ENCODE measurements at regions not wholly inside any gene's neighbourhood (a gene's known extent, or its start where the extent isn't known, plus 50 kb on each side); places are given as distances from the start of the nearest gene placed in this dataset.
A peak's percentile ranks its signal among the peaks of the same experiment; 100 is the strongest.

DNA sequence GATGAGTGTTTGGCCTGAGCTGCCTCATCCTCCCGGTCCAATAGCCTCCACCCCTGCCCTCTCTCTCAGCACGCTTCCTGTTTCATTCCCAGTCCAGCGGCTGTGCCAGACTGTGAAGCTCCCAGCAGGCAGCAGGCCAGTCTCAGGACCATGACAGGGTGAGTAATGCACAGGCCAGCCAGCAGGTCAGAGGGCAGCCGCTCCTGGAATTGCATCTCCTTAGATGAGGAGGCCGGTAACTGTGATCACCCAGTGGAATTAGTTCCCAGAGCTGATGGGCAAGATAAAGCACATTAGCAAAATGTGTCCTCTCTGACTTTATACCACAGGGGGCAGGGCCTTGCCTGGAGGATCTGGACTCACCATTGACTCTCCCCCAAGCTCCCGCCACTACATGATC is 251.2 kb downstream of the ETS1 start:
- no peaks in the 10 kb centered on the region for H3F3A ChIP-seq (replicated peaks; ENCODE audit: low read depth)
- no peak overlapping the region for H3K4me3 Mint-ChIP-seq
- H3K9me3 Mint-ChIP-seq, result no peaks in the 10 kb centered on the region
- H3K79me2 ChIP-seq (replicated peaks; ENCODE audit: insufficient read depth), result no peaks in the 10 kb centered on the region
- H3K36me3 ChIP-seq (ENCODE audit: insufficient read depth), result no peaks in the 10 kb centered on the region
- H3K36me3 Mint-ChIP-seq (ENCODE audit: low read depth), result no peaks in the 10 kb centered on the region
- TF ChIP-seq JUNB (IDR thresholded peaks at IDR 0.05; ENCODE audit: unreplicated experiment) (no peak), CREB1 (CRISPR knock-in tag; IDR thresholded peaks at IDR 0.05; ENCODE audit: low read depth) (no peak), STAT1 (IDR thresholded peaks at IDR 0.05; ENCODE audit: unreplicated experiment) (no peak), EZH2 (IDR thresholded peaks at IDR 0.05; ENCODE audit: low read depth, unreplicated experiment) (no peak), POLR2AphosphoS5 (IDR thresholded peaks at IDR 0.05; ENCODE audit: low read depth) (no peak)
- no peak overlapping the region for H3K27ac Mint-ChIP-seq
- no peak for ATAC-seq
- no peaks in the 10 kb centered on the region for H3K27me3 ChIP-seq (ENCODE audit: insufficient read depth)
- no peak overlapping the region for H3K27ac ChIP-seq (ENCODE audit: low read depth)
- H2AFZ ChIP-seq, result no peak overlapping the region
- no peak overlapping the region for H3K4me3 ChIP-seq
- peaks cover 15% of the 10 kb centered on the region for H3K4me1 Mint-ChIP-seq
- no peak for DNase-seq (ENCODE audit: low spot score)
- H3K4me1 ChIP-seq (ENCODE audit: insufficient read depth), result no peaks in the 10 kb centered on the region
- H3K9me2 ChIP-seq (ENCODE audit: insufficient read depth), result no peaks in the 10 kb centered on the region
- peaks cover 2% of the 10 kb centered on the region for H3K27me3 Mint-ChIP-seq (ENCODE audit: insufficient read depth, low read depth, poor library complexity)
- no peaks in the 10 kb centered on the region for H4K20me1 ChIP-seq (replicated peaks; ENCODE audit: insufficient read depth)
- no peak overlapping the region for H3K4me2 ChIP-seq

GRCh38 chr11:128335729-128336128 is 251.6 kb downstream of the ETS1 start:
- H3K27me3 Mint-ChIP-seq (ENCODE audit: insufficient read depth, low read depth, poor library complexity), result peaks cover 2% of the 10 kb centered on the region
- H3K27ac ChIP-seq (ENCODE audit: low read depth), result no peak overlapping the region
- ATAC-seq (peak; percentile 75), DNase-seq (ENCODE audit: low spot score) (no peak)
- H3K4me3 Mint-ChIP-seq, result no peak overlapping the region
- no peaks in the 10 kb centered on the region for H3K36me3 ChIP-seq (ENCODE audit: insufficient read depth)
- H3K4me1 Mint-ChIP-seq, result peaks cover 15% of the 10 kb centered on the region
- no peak overlapping the region for H2AFZ ChIP-seq
- no peak for TF ChIP-seq ZNF114 (CRISPR knock-in tag; IDR thresholded peaks at IDR 0.05)
- no peak for TF ChIP-seq EZH2 (IDR thresholded peaks at IDR 0.05; ENCODE audit: low read depth, unreplicated experiment)
- TF ChIP-seq POLR2AphosphoS5 (IDR thresholded peaks at IDR 0.05; ENCODE audit: low read depth), result no peak
- TF ChIP-seq, protein P1, sequence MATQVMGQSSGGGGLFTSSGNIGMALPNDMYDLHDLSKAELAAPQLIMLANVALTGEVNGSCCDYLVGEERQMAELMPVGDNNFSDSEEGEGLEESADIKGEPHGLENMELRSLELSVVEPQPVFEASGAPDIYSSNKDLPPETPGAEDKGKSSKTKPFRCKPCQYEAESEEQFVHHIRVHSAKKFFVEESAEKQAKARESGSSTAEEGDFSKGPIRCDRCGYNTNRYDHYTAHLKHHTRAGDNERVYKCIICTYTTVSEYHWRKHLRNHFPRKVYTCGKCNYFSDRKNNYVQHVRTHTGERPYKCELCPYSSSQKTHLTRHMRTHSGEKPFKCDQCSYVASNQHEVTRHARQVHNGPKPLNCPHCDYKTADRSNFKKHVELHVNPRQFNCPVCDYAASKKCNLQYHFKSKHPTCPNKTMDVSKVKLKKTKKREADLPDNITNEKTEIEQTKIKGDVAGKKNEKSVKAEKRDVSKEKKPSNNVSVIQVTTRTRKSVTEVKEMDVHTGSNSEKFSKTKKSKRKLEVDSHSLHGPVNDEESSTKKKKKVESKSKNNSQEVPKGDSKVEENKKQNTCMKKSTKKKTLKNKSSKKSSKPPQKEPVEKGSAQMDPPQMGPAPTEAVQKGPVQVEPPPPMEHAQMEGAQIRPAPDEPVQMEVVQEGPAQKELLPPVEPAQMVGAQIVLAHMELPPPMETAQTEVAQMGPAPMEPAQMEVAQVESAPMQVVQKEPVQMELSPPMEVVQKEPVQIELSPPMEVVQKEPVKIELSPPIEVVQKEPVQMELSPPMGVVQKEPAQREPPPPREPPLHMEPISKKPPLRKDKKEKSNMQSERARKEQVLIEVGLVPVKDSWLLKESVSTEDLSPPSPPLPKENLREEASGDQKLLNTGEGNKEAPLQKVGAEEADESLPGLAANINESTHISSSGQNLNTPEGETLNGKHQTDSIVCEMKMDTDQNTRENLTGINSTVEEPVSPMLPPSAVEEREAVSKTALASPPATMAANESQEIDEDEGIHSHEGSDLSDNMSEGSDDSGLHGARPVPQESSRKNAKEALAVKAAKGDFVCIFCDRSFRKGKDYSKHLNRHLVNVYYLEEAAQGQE (IDR thresholded peaks at IDR 0.05; ENCODE audit: unreplicated experiment), result no peak
- TF ChIP-seq JUNB (IDR thresholded peaks at IDR 0.05; ENCODE audit: unreplicated experiment), result no peak
- no peak for TF ChIP-seq ETS1 (IDR thresholded peaks at IDR 0.05)
- TF ChIP-seq NANOG (IDR thresholded peaks at IDR 0.05; ENCODE audit: borderline replicate concordance), result no peak
- H3K4me3 ChIP-seq, result no peak overlapping the region
- H3K9me3 Mint-ChIP-seq, result no peaks in the 10 kb centered on the region
- no peaks in the 10 kb centered on the region for H3K4me1 ChIP-seq (ENCODE audit: insufficient read depth)
- H3K9me2 ChIP-seq (ENCODE audit: insufficient read depth), result no peaks in the 10 kb centered on the region
- H3F3A ChIP-seq (replicated peaks; ENCODE audit: low read depth), result no peaks in the 10 kb centered on the region
- no peaks in the 10 kb centered on the region for H3K36me3 Mint-ChIP-seq (ENCODE audit: low read depth)
- no peak overlapping the region for H3K4me2 ChIP-seq
- no peaks in the 10 kb centered on the region for H3K79me2 ChIP-seq (replicated peaks; ENCODE audit: insufficient read depth)
- no peak overlapping the region for H3K27ac Mint-ChIP-seq
- H3K27me3 ChIP-seq (ENCODE audit: insufficient read depth), result no peaks in the 10 kb centered on the region
- no peaks in the 10 kb centered on the region for H4K20me1 ChIP-seq (replicated peaks; ENCODE audit: insufficient read depth)

Data from GM23338 (cell line).